ENCODE measurements at regions not wholly inside any gene's neighbourhood (a gene's known extent, or its start where the extent isn't known, plus 50 kb on each side); places are given as distances from the start of the nearest gene placed in this dataset.

DNA sequence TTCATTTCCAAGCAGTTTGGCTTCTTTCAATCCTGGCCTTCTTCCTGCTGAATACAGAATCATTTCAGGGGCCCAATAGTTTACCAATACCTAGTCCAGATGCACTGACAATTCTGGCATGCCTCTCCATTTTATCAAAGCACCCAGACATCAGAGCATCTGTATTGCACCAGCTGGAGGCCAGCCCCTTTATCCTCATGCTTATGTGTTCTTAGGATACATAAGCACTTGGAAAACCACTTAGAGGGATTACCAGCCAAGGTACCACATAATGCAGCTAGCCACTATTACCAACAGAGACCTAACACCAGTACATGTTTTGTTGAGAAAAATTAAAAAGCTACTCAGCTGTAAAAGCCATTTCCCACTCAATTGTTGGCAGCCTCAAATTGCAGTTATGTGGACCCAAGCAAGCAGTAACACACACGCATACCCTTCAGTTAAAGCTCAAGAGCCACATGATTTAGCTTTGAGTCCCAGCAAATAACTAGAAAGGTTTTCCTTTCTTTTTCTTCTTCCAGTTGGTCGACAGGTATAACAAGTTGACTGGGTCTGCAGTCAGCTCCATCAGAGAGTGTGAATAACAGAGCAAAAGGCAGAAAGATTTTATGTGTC, 263.8 kb downstream of the DIO2 start:
- H3K36me3 ChIP-seq, result no peaks in the 10 kb centered on the region
- intact Hi-C loops (cut with DNase I), result no loop called here
- no peak overlapping the region for H3K27ac ChIP-seq
- ATAC-seq (no peak), DNase-seq (no peak), FAIRE-seq (no peak)
- no peaks in the 10 kb centered on the region for H3K9me3 ChIP-seq
- 65% methylated on average over 2 of the region's 2 CpGs for WGBS, 2 donors
- TF ChIP-seq, protein P1, sequence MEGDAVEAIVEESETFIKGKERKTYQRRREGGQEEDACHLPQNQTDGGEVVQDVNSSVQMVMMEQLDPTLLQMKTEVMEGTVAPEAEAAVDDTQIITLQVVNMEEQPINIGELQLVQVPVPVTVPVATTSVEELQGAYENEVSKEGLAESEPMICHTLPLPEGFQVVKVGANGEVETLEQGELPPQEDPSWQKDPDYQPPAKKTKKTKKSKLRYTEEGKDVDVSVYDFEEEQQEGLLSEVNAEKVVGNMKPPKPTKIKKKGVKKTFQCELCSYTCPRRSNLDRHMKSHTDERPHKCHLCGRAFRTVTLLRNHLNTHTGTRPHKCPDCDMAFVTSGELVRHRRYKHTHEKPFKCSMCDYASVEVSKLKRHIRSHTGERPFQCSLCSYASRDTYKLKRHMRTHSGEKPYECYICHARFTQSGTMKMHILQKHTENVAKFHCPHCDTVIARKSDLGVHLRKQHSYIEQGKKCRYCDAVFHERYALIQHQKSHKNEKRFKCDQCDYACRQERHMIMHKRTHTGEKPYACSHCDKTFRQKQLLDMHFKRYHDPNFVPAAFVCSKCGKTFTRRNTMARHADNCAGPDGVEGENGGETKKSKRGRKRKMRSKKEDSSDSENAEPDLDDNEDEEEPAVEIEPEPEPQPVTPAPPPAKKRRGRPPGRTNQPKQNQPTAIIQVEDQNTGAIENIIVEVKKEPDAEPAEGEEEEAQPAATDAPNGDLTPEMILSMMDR (IDR thresholded peaks at IDR 0.05), result no peak
- no peaks in the 10 kb centered on the region for H3K4me1 ChIP-seq
- no peak overlapping the region for H3K4me3 ChIP-seq
- H3K27me3 ChIP-seq, result no peaks in the 10 kb centered on the region

DNA sequence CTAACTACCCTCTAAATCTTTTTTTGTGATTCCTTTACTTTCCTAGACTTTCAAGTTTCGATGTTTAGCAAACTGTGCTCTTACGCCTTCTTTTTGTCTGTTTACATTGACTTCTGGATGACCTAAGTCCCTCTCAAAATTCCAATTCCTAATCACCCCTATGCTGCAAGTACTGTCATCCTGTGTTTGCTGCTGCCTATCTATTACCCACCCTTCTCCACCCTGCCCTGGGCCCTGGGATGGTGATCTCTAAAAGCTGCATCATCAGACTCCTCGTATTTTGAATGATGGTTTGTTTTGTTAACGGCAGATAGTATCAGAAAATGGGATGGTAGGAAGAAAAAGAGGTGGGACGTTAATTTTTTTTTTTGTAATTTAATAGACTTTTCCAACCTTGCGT, 272.1 kb downstream of the DIO2 start:
- H3K4me3 ChIP-seq, result no peak overlapping the region
- WGBS, 2 donors, result 60 to 78% methylated on average over 6 of the region's 6 CpGs
- no peaks in the 10 kb centered on the region for H3K9me3 ChIP-seq
- FAIRE-seq, result no peak
- no peaks in the 10 kb centered on the region for H3K27me3 ChIP-seq
- intact Hi-C loops (cut with DNase I), result no loop called here
- H3K27ac ChIP-seq, result no peak overlapping the region
- H3K4me1 ChIP-seq, result no peaks in the 10 kb centered on the region
- TF ChIP-seq, protein P1 (IDR thresholded peaks at IDR 0.05), result no peak
- no peaks in the 10 kb centered on the region for H3K36me3 ChIP-seq
- DNase-seq, result no peak
- no peak for ATAC-seq

DNA sequence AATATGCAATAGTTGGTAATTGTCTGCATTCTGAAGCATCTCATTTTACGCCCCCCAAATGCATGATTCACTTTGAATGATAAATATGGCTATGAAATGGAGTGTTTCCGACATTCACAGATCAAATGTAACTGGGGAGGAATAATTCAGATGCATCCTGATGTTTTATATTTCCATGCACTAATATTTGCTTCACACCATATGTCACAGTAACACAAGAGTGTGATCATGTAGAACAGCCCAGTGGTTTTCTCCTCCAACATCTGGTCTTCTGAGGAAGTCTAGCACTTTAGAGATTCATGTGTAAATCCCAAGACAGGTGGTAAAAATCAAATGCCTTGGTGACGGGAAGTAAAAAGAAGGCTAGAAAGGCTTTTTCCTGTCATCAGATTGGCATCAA, 273.1 kb downstream of the DIO2 start:
- 62 to 77% methylated on average over 3 of the region's 3 CpGs for whole genome bisulfite sequencing, 2 donors
- TF ChIP-seq, protein P1 (IDR thresholded peaks at IDR 0.05), result no peak
- intact Hi-C loops (cut with DNase I), result no loop called here
- Histone ChIP-seq H3K4me1 (no peaks in the 10 kb centered on the region), H3K9me3 (no peaks in the 10 kb centered on the region), H3K27ac (no peak overlapping the region), H3K36me3 (no peaks in the 10 kb centered on the region), H3K4me3 (no peak overlapping the region), H3K27me3 (no peaks in the 10 kb centered on the region)
- DNase-seq (no peak), ATAC-seq (no peak), FAIRE-seq (no peak)

DNA sequence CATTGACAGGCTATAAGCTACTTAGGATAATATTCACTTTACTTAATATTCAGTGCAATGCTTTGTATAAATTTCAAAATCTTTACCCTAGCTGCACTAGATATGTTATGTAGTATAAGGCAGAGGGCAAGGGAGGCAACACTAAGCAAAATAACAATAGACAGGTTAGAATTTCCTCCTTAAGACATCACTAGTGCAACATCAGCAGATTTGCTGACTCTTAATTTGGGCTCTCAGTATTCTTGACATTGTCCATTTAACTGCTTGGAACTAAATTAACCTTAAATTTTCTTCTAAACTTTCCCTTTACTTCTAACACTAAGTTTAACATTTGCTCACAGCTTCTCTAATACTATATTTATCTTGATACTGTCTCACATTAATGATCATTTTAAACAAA, 273.9 kb downstream of the DIO2 start:
- Histone ChIP-seq H3K4me1 (no peaks in the 10 kb centered on the region), H3K36me3 (no peaks in the 10 kb centered on the region), H3K4me3 (no peak overlapping the region), H3K9me3 (no peaks in the 10 kb centered on the region), H3K27me3 (no peaks in the 10 kb centered on the region), H3K27ac (no peak overlapping the region)
- intact Hi-C loops (cut with DNase I), result no loop called here
- ATAC-seq (no peak), DNase-seq (no peak), FAIRE-seq (no peak)
- TF ChIP-seq, protein P1 (IDR thresholded peaks at IDR 0.05), result no peak

DNA sequence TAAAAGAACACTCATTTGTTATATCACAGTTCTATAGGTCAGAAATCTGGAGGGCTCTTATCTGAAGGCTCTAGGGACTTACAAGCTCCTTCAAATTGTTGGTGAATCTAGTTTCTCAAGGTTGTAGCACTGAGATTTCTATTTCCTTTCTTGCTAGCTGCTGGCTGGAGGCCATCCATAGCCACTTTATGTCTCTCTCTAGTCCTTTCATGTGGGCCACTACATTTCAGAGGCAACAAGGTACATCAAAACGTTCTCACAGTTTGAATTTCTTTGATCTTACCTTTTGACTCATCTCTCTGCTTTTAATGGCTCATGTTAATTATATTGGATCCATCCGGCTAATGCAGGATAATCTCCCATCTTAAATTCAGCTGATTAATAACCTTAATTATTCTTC, 286.8 kb downstream of the DIO2 start:
- TF ChIP-seq, protein P1 (IDR thresholded peaks at IDR 0.05), result no peak
- Histone ChIP-seq H3K4me3 (no peak overlapping the region), H3K36me3 (no peaks in the 10 kb centered on the region), H3K4me1 (no peaks in the 10 kb centered on the region), H3K27me3 (no peaks in the 10 kb centered on the region), H3K9me3 (no peaks in the 10 kb centered on the region), H3K27ac (no peak overlapping the region)
- DNase-seq, result no peak
- no peak for FAIRE-seq
- 50 to 54% methylated on average over 2 of the region's 2 CpGs for WGBS, 2 donors
- no peak for ATAC-seq
- intact Hi-C loops (cut with DNase I), result no loop called here

All from pancreas (tissue), 10 donors.